ENCODE measurements at regions not wholly inside any gene's neighbourhood (a gene's known extent, or its start where the extent isn't known, plus 50 kb on each side); places are given as distances from the start of the nearest gene placed in this dataset.

DNA sequence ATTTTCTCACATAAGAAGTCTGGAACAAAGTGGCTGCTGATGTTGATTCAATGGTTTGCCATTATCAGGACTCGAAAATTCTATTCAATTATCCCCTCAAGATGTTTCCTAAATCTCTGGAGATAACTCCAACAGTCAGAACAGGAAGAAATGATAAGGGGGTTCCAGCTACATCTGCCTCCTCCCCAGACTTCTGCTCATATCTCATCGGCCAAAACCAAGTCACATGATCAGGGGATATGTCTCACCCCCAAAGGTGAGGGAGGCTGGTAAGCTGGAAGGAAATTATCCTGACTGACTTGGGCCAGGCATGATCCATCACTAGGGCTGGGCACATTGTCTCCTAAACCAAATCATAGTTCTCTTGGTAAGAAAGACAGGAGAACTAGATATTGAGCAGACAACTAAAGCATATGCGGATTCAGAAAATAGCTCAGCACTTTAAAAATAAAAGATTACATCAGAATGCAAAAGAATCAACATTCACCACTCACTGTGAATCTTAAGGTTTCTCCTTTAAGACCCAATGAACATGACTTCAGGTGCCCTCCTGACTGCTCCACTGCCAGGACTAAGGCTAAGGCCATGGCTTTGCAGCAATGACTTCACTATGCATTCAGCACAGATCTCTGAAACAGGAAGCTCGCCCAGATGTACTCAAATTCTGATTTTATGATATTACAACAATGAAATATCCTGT lies 306.3 kb downstream of the ENC1 start:
- TF ChIP-seq, protein P1, sequence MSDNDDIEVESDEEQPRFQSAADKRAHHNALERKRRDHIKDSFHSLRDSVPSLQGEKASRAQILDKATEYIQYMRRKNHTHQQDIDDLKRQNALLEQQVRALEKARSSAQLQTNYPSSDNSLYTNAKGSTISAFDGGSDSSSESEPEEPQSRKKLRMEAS (IDR thresholded peaks at IDR 0.05), result no peak
- TF ChIP-seq EGR1 (IDR thresholded peaks at IDR 0.05), result no peak
- TF ChIP-seq RAD21 (IDR thresholded peaks at IDR 0.05; ENCODE audit: low read depth), result no peak
